SKM-1 (cell line): ENCODE measurements at regions not wholly inside any gene's neighbourhood (a gene's known extent, or its start where the extent isn't known, plus 50 kb on each side); places are given as distances from the start of the nearest gene placed in this dataset.

Experiments
- DNase-seq: peaks from one replicate; lab custom pipeline; 2025; ENCODE audit not compliant: unreplicated experiment; lab: John Stamatoyannopoulos, UW

GRCh38 chr1:229952670-229953520, 114.1 kb upstream of the GALNT2 start:
- DNase-seq: no peak

GRCh38 chr1:229953736-229954326, 113.2 kb upstream of the GALNT2 start:
- no peak for DNase-seq

GRCh38 chr1:229964281-229964680, 102.8 kb upstream of the GALNT2 start:
- no peak for DNase-seq

- no peak for DNase-seq
These were observed 96.3 kb upstream of the GALNT2 start for GRCh38 chr1:229970714-229971113.

- DNase-seq: no peak
These were observed 95.9 kb upstream of the GALNT2 start for GRCh38 chr1:229971141-229971540.

- no peak for DNase-seq
These were observed 94.3 kb upstream of the GALNT2 start for GRCh38 chr1:229972600-229973296.

- no peak for DNase-seq
These were observed 93.8 kb upstream of the GALNT2 start for GRCh38 chr1:229973297-229973612.

- DNase-seq: no peak
These were observed 92.0 kb upstream of the GALNT2 start for GRCh38 chr1:229975047-229975446.

- no peak for DNase-seq
These were observed 87.0 kb upstream of the GALNT2 start for GRCh38 chr1:229980009-229980408.

- no peak for DNase-seq
These were observed 85.3 kb upstream of the GALNT2 start for GRCh38 chr1:229981736-229982135.

GRCh38 chr1:229984310-229984991, 82.6 kb upstream of the GALNT2 start:
- DNase-seq: no peak

- DNase-seq: no peak
These were observed 81.9 kb upstream of the GALNT2 start for GRCh38 chr1:229984992-229985612.

GRCh38 chr1:229985613-229986010, 81.4 kb upstream of the GALNT2 start:
- no peak for DNase-seq

- DNase-seq: no peak
These were observed 80.2 kb upstream of the GALNT2 start for GRCh38 chr1:229986737-229987337.

GRCh38 chr1:229987953-229988352, 79.1 kb upstream of the GALNT2 start:
- no peak for DNase-seq

GRCh38 chr1:229988534-229988933, 78.5 kb upstream of the GALNT2 start:
- DNase-seq: no peak

GRCh38 chr1:229989591-229990248, 77.3 kb upstream of the GALNT2 start:
- DNase-seq: no peak

- no peak for DNase-seq
These were observed 76.7 kb upstream of the GALNT2 start for GRCh38 chr1:229990326-229990725.

GRCh38 chr1:229991104-229991513, 75.9 kb upstream of the GALNT2 start:
- DNase-seq: no peak

- DNase-seq: no peak
These were observed 75.2 kb upstream of the GALNT2 start for GRCh38 chr1:229991724-229992333.
